ENCODE measurements at regions not wholly inside any gene's neighbourhood (a gene's known extent, or its start where the extent isn't known, plus 50 kb on each side); places are given as distances from the start of the nearest gene placed in this dataset.
"Not testable (repeated sequence)": the region's sequence is repeated elsewhere in the genome, so short reads cannot be mapped to it uniquely, and the experiment has no call there.

GRCh38 chr21:34006611-34007168 lies 66.7 kb upstream of the MRPS6 start:
- ATAC-seq (no peak), DNase-seq (no peak)
- H3K27ac Mint-ChIP-seq: no peak overlapping the region
- peaks cover 21% of the 10 kb centered on the region for H3K36me3 Mint-ChIP-seq
- peaks cover 18% of the 10 kb centered on the region for H3K9me3 Mint-ChIP-seq (ENCODE audit: low read depth)
- CTCF ChIA-PET: no interaction called here
- no peak overlapping the region for H3K4me3 Mint-ChIP-seq
- H3K4me1 Mint-ChIP-seq: peaks cover 15% of the 10 kb centered on the region
- no peaks in the 10 kb centered on the region for H3K27me3 Mint-ChIP-seq

GRCh38 chr21:34004974-34005373 lies 68.4 kb upstream of the MRPS6 start:
- CTCF ChIA-PET: no interaction called here
- Mint-ChIP-seq H3K27me3 (no peaks in the 10 kb centered on the region), H3K36me3 (peaks cover 12% of the 10 kb centered on the region), H3K4me3 (no peak overlapping the region), H3K4me1 (peaks cover 15% of the 10 kb centered on the region), H3K9me3 (ENCODE audit: low read depth) (peaks cover 12% of the 10 kb centered on the region), H3K27ac (no peak overlapping the region)
- ATAC-seq (no peak), DNase-seq (no peak)

GRCh38 chr21:34004013-34004938 lies 69.1 kb upstream of the MRPS6 start:
- CTCF ChIA-PET: no interaction called here
- peaks cover 14% of the 10 kb centered on the region for H3K36me3 Mint-ChIP-seq
- ATAC-seq (no peak), DNase-seq (no peak)
- no peak overlapping the region for H3K4me3 Mint-ChIP-seq
- no peaks in the 10 kb centered on the region for H3K27me3 Mint-ChIP-seq
- no peak overlapping the region for H3K27ac Mint-ChIP-seq
- H3K9me3 Mint-ChIP-seq (ENCODE audit: low read depth): peaks cover 15% of the 10 kb centered on the region
- peaks cover 13% of the 10 kb centered on the region for H3K4me1 Mint-ChIP-seq

DNA sequence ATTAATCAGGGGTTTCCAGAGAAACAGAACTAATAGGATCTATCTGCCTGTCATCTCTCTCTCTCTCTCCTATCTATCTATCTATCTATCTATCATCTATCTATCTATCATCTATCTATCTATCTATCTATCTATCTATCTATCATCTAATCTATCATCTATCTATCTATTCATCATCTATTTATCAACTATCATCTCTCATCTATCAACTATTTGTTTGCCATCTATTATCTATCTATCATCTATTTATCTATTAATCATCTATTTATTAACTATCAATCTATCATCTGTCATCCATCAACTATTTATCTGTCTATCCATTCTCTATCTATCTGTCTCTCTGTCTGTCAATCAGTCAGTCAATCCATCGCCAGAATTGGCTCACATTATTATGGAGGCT lies 70.0 kb upstream of the MRPS6 start:
- CTCF ChIA-PET: no interaction called here
- H3K4me1 Mint-ChIP-seq: peaks cover 13% of the 10 kb centered on the region
- H3K9me3 Mint-ChIP-seq (ENCODE audit: low read depth): peaks cover 13% of the 10 kb centered on the region
- DNase-seq: no peak
- ATAC-seq: no peak
- H3K27me3 Mint-ChIP-seq: no peaks in the 10 kb centered on the region
- H3K27ac Mint-ChIP-seq: no peak overlapping the region
- no peak overlapping the region for H3K4me3 Mint-ChIP-seq
- peaks cover 9% of the 10 kb centered on the region for H3K36me3 Mint-ChIP-seq

- ATAC-seq (no peak), DNase-seq (no peak)
- H3K4me1 Mint-ChIP-seq: peaks cover 27% of the 10 kb centered on the region
- H3K27me3 Mint-ChIP-seq: no peaks in the 10 kb centered on the region
- H3K36me3 Mint-ChIP-seq: peaks cover 22% of the 10 kb centered on the region
- no peak overlapping the region for H3K27ac Mint-ChIP-seq
- H3K9me3 Mint-ChIP-seq (ENCODE audit: low read depth): peaks cover 10% of the 10 kb centered on the region
- no peak overlapping the region for H3K4me3 Mint-ChIP-seq
- CTCF ChIA-PET: interaction anchor here (1.3 kb wide), 1 partner anchor 8 kb away, joined by 3 read pairs; no protein-coding TSS in a partner anchor
Observed at GRCh38 chr21:34000375-34000774, 73.0 kb upstream of the MRPS6 start.

GRCh38 chr21:33998809-33999208 lies 74.6 kb upstream of the MRPS6 start:
- Mint-ChIP-seq H3K9me3 (ENCODE audit: low read depth) (peaks cover 13% of the 10 kb centered on the region), H3K36me3 (peaks cover 25% of the 10 kb centered on the region), H3K27ac (peak overlapping the region; percentile 64), H3K27me3 (no peaks in the 10 kb centered on the region), H3K4me1 (peaks cover 31% of the 10 kb centered on the region), H3K4me3 (no peak overlapping the region)
- ATAC-seq (no peak), DNase-seq (no peak)
- CTCF ChIA-PET: interaction anchor here (1.4 kb wide), 1 partner anchor 14 kb away, joined by 4 read pairs; no protein-coding TSS in a partner anchor

DNA sequence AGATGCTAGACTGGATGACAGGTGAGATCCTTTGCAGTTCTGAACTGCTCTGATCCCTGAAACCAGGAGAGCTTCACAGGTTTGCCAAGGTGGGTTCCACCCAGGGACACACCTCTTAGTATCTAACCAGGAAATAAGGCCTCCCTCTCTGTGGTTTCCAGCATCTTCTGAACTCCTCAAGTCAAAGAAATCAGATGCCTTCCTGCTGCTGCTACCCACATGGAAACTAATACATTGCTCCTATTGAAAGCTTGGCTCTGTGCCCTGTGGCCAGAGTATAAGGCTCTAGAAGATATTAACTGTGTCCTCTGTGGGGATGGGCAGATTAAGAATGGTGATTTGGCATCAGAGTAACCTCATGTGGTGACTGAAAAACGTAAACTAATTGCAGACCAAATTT lies 75.0 kb upstream of the MRPS6 start:
- Mint-ChIP-seq H3K9me3 (ENCODE audit: low read depth) (peaks cover 11% of the 10 kb centered on the region), H3K4me1 (peaks cover 34% of the 10 kb centered on the region), H3K36me3 (peaks cover 28% of the 10 kb centered on the region), H3K27me3 (no peaks in the 10 kb centered on the region), H3K27ac (peak overlapping the region; percentile 64), H3K4me3 (no peak overlapping the region)
- peak; percentile 27 for ATAC-seq
- no peak for DNase-seq
- CTCF ChIA-PET: interaction anchor here (1.4 kb wide), 1 partner anchor 14 kb away, joined by 4 read pairs; no protein-coding TSS in a partner anchor

DNA sequence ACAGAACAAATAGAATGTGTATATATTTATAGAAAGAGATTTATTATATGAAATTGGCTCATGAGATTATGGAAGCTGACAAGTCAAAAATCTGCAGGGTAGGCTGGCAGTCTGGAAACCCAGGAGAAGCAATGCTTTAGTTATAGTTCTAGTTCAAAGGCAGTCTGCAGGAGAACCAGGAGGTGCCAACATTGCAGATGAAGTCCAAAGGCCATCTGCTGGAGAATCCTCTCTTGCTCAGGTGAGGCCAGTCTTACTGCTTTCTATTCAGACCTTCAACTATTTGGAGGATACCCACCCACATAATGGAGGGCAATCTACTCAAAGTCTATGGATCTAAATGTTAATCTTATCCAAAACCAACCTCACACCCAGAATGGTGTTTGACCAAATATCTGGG lies 75.9 kb upstream of the MRPS6 start:
- Mint-ChIP-seq H3K4me1 (peaks cover 34% of the 10 kb centered on the region), H3K27me3 (no peaks in the 10 kb centered on the region)
- CTCF ChIA-PET: no interaction called here

GRCh38 chr21:33994373-33994772 lies 78.8 kb upstream of the ATP5PO start:
- ATAC-seq (no peak), DNase-seq (no peak)
- CTCF ChIA-PET: no interaction called here
- Mint-ChIP-seq H3K36me3 (peaks cover 40% of the 10 kb centered on the region), H3K4me3 (no peak overlapping the region), H3K27ac (no peak overlapping the region), H3K4me1 (peaks cover 31% of the 10 kb centered on the region), H3K9me3 (ENCODE audit: low read depth) (peaks cover 16% of the 10 kb centered on the region), H3K27me3 (no peaks in the 10 kb centered on the region)

More for the DNA sequence above, 75.9 kb upstream of the MRPS6 start:
- DNase-seq: no peak
- H3K36me3 Mint-ChIP-seq: peaks cover 27% of the 10 kb centered on the region
- no peak overlapping the region for H3K4me3 Mint-ChIP-seq
- H3K27ac Mint-ChIP-seq: no peak overlapping the region
- no peak for ATAC-seq
- peaks cover 10% of the 10 kb centered on the region for H3K9me3 Mint-ChIP-seq (ENCODE audit: low read depth)

- H3K36me3 Mint-ChIP-seq: peaks cover 40% of the 10 kb centered on the region
- peaks cover 16% of the 10 kb centered on the region for H3K9me3 Mint-ChIP-seq (ENCODE audit: low read depth)
- DNase-seq: no peak
- no peak for ATAC-seq
- H3K4me1 Mint-ChIP-seq: peaks cover 23% of the 10 kb centered on the region
- no peak overlapping the region for H3K4me3 Mint-ChIP-seq
- CTCF ChIA-PET: interaction anchor here (1.2 to 1.3 kb wide), 2 partner anchors 19 to 89 kb away, joined by 3 read pairs; no protein-coding TSS in a partner anchor
- H3K27ac Mint-ChIP-seq: no peak overlapping the region
- no peaks in the 10 kb centered on the region for H3K27me3 Mint-ChIP-seq
Observed at GRCh38 chr21:33993286-33994231, 78.0 kb upstream of the ATP5PO start.

- not testable (repeated sequence) for H3K27me3 Mint-ChIP-seq, H3K4me3 Mint-ChIP-seq, DNase-seq, H3K27ac Mint-ChIP-seq, ATAC-seq
- Mint-ChIP-seq H3K4me1 (peaks cover 15% of the 10 kb centered on the region), H3K9me3 (ENCODE audit: low read depth) (peaks cover 16% of the 10 kb centered on the region), H3K36me3 (peaks cover 34% of the 10 kb centered on the region)
- CTCF ChIA-PET: interaction anchor here (1.3 kb wide), 1 partner anchor 20 kb away, joined by 3 read pairs; no protein-coding TSS in a partner anchor
Observed at GRCh38 chr21:33992412-33992811, 76.8 kb upstream of the ATP5PO start.

DNA sequence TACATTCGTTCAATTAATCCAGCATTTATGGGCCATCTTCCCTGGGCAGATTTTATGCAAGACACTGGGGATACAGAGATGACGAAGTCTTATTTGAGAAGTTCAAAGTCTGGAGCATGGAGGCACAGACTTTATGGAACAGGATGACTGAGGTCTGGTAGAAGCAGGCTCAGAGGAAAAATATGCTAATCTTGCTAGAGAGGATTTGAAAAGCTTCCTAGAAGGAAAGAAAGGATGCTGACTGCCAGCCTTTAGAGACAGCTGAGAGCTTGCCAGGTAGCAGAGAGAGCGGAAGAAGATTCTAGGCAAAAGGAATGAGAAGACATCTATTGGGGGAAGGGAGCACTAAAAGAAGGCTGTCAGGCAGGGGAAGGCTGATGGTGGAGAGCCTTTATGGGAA lies 75.5 kb upstream of the ATP5PO start:
- peaks cover 7% of the 10 kb centered on the region for H3K4me1 Mint-ChIP-seq
- CTCF ChIA-PET: no interaction called here
- ATAC-seq (no peak), DNase-seq (no peak)
- no peak overlapping the region for H3K4me3 Mint-ChIP-seq
- peaks cover 24% of the 10 kb centered on the region for H3K36me3 Mint-ChIP-seq
- H3K27me3 Mint-ChIP-seq: no peaks in the 10 kb centered on the region
- H3K27ac Mint-ChIP-seq: no peak overlapping the region
- peaks cover 12% of the 10 kb centered on the region for H3K9me3 Mint-ChIP-seq (ENCODE audit: low read depth)

- Mint-ChIP-seq H3K4me3 (no peak overlapping the region), H3K4me1 (peaks cover 18% of the 10 kb centered on the region), H3K27me3 (no peaks in the 10 kb centered on the region), H3K36me3 (peaks cover 31% of the 10 kb centered on the region), H3K9me3 (ENCODE audit: low read depth) (peaks cover 17% of the 10 kb centered on the region), H3K27ac (no peak overlapping the region)
- no peak for DNase-seq
- CTCF ChIA-PET: interaction anchor here (0.7 to 0.8 kb wide), 2 partner anchors 58 to 65 kb away, joined by 3 to 4 read pairs; no protein-coding TSS in a partner anchor
- no peak for ATAC-seq
Observed at GRCh38 chr21:33989440-33989839, 73.8 kb upstream of the ATP5PO start.

Measured in activated CD8-positive, alpha-beta memory T cell treated with anti-CD3 and anti-CD28 coated beads, Interleukin-2, amount 10 ng/mL, durations not matched to agents 7 days and 5 days (primary cell).